ENCODE measurements at regions not wholly inside any gene's neighbourhood (a gene's known extent, or its start where the extent isn't known, plus 50 kb on each side); places are given as distances from the start of the nearest gene placed in this dataset.

- TF ChIP-seq SIN3A (conservative IDR thresholded peaks at IDR 0.05 in 1 of 2, IDR thresholded peaks at IDR 0.05 in 1 of 2; ENCODE audit: low read depth in 1 of 2, low read length in 2 of 2), result no peak
These were observed 333.1 kb upstream of the KLF3 start (continued) for GRCh38 chr4:38330936-38331335.
